Glomerular visceral epithelial cell (primary cell): ENCODE measurements at regions not wholly inside any gene's neighbourhood (a gene's known extent, or its start where the extent isn't known, plus 50 kb on each side); places are given as distances from the start of the nearest gene placed in this dataset.
"Not testable (repeated sequence)": the region's sequence is repeated elsewhere in the genome, so short reads cannot be mapped to it uniquely, and the experiment has no call there.

Experiments used
- DNase-seq: peaks from one replicate; pipeline ENCODE4 v3.0.0-alpha.2; 2016; ENCODE audit errors: extremely low spot score

GRCh38 chr6:49274809-49275769 is 188.0 kb downstream of the MMUT start:
- not testable (repeated sequence) for DNase-seq

GRCh38 chr6:49269190-49269589 is 193.9 kb downstream of the MMUT start:
- DNase-seq = peak; percentile 4

GRCh38 chr6:49264909-49265308 is 198.1 kb downstream of the MMUT start:
- DNase-seq = no peak

GRCh38 chr6:49264496-49264895 is 198.6 kb downstream of the MMUT start:
- DNase-seq = no peak

GRCh38 chr6:49257549-49257948 is 205.5 kb downstream of the MMUT start:
- no peak for DNase-seq

GRCh38 chr6:49255335-49255734 is 207.7 kb downstream of the MMUT start:
- DNase-seq = no peak

GRCh38 chr6:49252901-49253300 is 210.2 kb downstream of the MMUT start:
- no peak for DNase-seq

- no peak for DNase-seq
Measured at GRCh38 chr6:49233483-49233882, 229.6 kb downstream of the MMUT start.

- DNase-seq = no peak
Measured at GRCh38 chr6:49225471-49225870, 237.6 kb downstream of the MMUT start.

- no peak for DNase-seq
Measured at GRCh38 chr6:49220293-49220692, 242.8 kb downstream of the MMUT start.

- DNase-seq = no peak
Measured at GRCh38 chr6:49205526-49205925, 257.5 kb downstream of the MMUT start.

- peak; percentile 39 for DNase-seq
Measured at GRCh38 chr6:49202924-49203536, 260.0 kb downstream of the MMUT start.

GRCh38 chr6:49198015-49198414 is 265.0 kb downstream of the MMUT start:
- DNase-seq = no peak

GRCh38 chr6:49162379-49162778 is 300.7 kb downstream of the MMUT start:
- not testable (repeated sequence) for DNase-seq

- DNase-seq = no peak
Measured at GRCh38 chr6:49155316-49155715, 307.7 kb downstream of the MMUT start.

GRCh38 chr6:49151957-49152356 is 311.1 kb downstream of the MMUT start:
- no peak for DNase-seq

- no peak for DNase-seq
Measured at GRCh38 chr6:49151461-49151860, 311.6 kb downstream of the MMUT start.

GRCh38 chr6:49151033-49151432 is 312.0 kb downstream of the MMUT start:
- no peak for DNase-seq

GRCh38 chr6:49145280-49145679 is 317.8 kb downstream of the MMUT start:
- DNase-seq = no peak

GRCh38 chr6:49142421-49143151 is 320.5 kb downstream of the MMUT start:
- DNase-seq = no peak

- DNase-seq = no peak
Measured at GRCh38 chr6:49121970-49122369, 341.1 kb downstream of the MMUT start.

- DNase-seq = no peak
Measured at GRCh38 chr6:49118478-49118877, 344.6 kb downstream of the MMUT start.
